ENCODE measurements at regions not wholly inside any gene's neighbourhood (a gene's known extent, or its start where the extent isn't known, plus 50 kb on each side); places are given as distances from the start of the nearest gene placed in this dataset.

DNA sequence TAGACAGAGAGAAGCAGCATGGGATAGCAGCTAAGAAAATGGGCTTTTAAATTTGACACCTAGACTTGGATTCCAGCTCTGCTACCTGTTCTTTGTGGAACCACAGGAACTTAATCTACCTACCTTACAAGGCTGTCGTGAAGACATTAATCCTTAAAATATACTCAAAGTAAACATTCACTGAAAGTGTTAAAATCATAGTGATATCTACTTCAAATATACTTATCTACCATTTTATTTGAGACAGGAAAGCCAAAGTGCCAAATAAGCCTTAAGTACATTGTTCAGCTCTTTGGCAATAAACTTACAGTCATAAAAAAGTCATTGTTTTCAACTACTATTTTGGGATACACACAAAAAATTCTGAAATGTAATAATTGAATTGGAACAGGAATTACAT lies 295.0 kb upstream of the PITX2 start:
- no peaks in the 10 kb centered on the region for H3K4me1 ChIP-seq (ENCODE audit: low read depth)
- no peak overlapping the region for H3K4me3 ChIP-seq
- ATAC-seq (no peak), DNase-seq (no peak)
- H3K36me3 ChIP-seq (ENCODE audit: low read depth) = no peaks in the 10 kb centered on the region
- no peaks in the 10 kb centered on the region for H3K9me3 ChIP-seq
- intact Hi-C loops (cut with DNase I, micrococcal nuclease) = no loop called here
- no peak for TF ChIP-seq CTCF (IDR thresholded peaks at IDR 0.05)

GRCh38 chr4:110920990-110921389 lies 298.1 kb upstream of the PITX2 start:
- Histone ChIP-seq H3K36me3 (ENCODE audit: low read depth) (no peaks in the 10 kb centered on the region), H3K9me3 (no peaks in the 10 kb centered on the region), H3K4me3 (no peak overlapping the region), H3K4me1 (ENCODE audit: low read depth) (no peaks in the 10 kb centered on the region)
- ATAC-seq (no peak), DNase-seq (no peak)
- TF ChIP-seq CTCF (IDR thresholded peaks at IDR 0.05) = no peak
- intact Hi-C loops (cut with DNase I, micrococcal nuclease) = no loop called here

GRCh38 chr4:110924761-110925160 lies 301.9 kb upstream of the PITX2 start:
- DNase-seq = no peak
- Histone ChIP-seq H3K9me3 (no peaks in the 10 kb centered on the region), H3K36me3 (ENCODE audit: low read depth) (no peaks in the 10 kb centered on the region), H3K4me3 (no peak overlapping the region), H3K4me1 (ENCODE audit: low read depth) (no peaks in the 10 kb centered on the region)
- ATAC-seq = no peak
- TF ChIP-seq CTCF (IDR thresholded peaks at IDR 0.05) = no peak
- intact Hi-C loops (cut with DNase I, micrococcal nuclease) = no loop called here

DNA sequence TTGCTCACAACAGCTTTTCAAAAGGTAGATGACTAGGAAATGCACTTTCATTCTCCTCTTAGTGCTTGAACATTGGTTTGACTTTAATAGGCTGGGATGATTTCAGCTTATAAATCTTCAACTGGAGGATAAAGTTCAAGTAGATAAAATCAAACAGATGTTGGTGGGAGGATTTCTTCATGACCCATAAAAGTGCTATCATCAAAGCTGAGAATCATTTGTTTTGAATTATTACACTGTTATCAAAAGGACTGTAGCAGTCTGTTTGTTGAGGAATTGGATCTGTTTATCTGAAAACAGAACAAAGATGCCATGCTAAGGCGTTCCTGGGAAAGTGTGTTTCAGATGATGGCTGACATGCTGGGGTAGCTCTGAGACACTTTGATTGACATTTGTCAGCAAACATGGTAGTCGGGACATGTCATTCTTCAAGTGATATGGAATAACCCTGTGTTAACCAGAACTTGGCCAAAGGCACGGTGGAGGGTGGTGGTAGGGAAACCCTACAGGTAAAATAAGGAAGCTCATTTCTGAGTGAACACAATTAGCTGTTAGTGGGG lies 304.0 kb upstream of the PITX2 start:
- no peak overlapping the region for H3K4me3 ChIP-seq
- H3K36me3 ChIP-seq (ENCODE audit: low read depth) = no peaks in the 10 kb centered on the region
- DNase-seq = peak in 1 of 3 donors; percentile 11
- TF ChIP-seq CTCF (IDR thresholded peaks at IDR 0.05) = no peak
- intact Hi-C loops (cut with DNase I, micrococcal nuclease) = no loop called here
- H3K9me3 ChIP-seq = no peaks in the 10 kb centered on the region
- H3K4me1 ChIP-seq (ENCODE audit: low read depth) = no peaks in the 10 kb centered on the region
- peak; percentile 70 for ATAC-seq

- no peak overlapping the region for H3K4me3 ChIP-seq
- ATAC-seq (no peak), DNase-seq (no peak)
- intact Hi-C loops (cut with DNase I, micrococcal nuclease) = no loop called here
- TF ChIP-seq CTCF (IDR thresholded peaks at IDR 0.05) = no peak
- no peaks in the 10 kb centered on the region for H3K4me1 ChIP-seq (ENCODE audit: low read depth)
- H3K36me3 ChIP-seq (ENCODE audit: low read depth) = no peaks in the 10 kb centered on the region
- H3K9me3 ChIP-seq = no peaks in the 10 kb centered on the region
These were observed 310.5 kb upstream of the PITX2 start for GRCh38 chr4:110933341-110933740.

GRCh38 chr4:110944501-110944900 lies 321.6 kb upstream of the PITX2 start:
- ATAC-seq = no peak
- Histone ChIP-seq H3K36me3 (ENCODE audit: low read depth) (no peaks in the 10 kb centered on the region), H3K4me3 (no peak overlapping the region), H3K9me3 (no peaks in the 10 kb centered on the region), H3K4me1 (ENCODE audit: low read depth) (no peaks in the 10 kb centered on the region)
- no peak for DNase-seq
- intact Hi-C loops (cut with DNase I, micrococcal nuclease) = no loop called here
- no peak for TF ChIP-seq CTCF (IDR thresholded peaks at IDR 0.05)

Measured in mucosa of descending colon (tissue), 3 donors.